ENCODE measurements at regions not wholly inside any gene's neighbourhood (a gene's known extent, or its start where the extent isn't known, plus 50 kb on each side); places are given as distances from the start of the nearest gene placed in this dataset. TPM values are rescaled to one million over a fixed set of nuclear protein-coding genes. Genes with fewer than 3 reads are reported as not detected.

GRCh38 chr5:143454936-143455516, 51.5 kb upstream of the NR3C1 start:
- TF ChIP-seq EZH2 (IDR thresholded peaks at IDR 0.05; ENCODE audit: borderline replicate concordance) (no peak), CTCF (IDR thresholded peaks at IDR 0.05; ENCODE audit: poor library complexity) (no peak), EZH2phosphoT487 (IDR thresholded peaks at IDR 0.05; ENCODE audit: low read depth, severe bottlenecking, unreplicated experiment) (no peak)
- DNase-seq (ENCODE audit: low spot score): no peak
- WGBS (ENCODE audit: low lambda C conversion rate, missing lambda C conversion rate): 85% methylated on average over 6 of the region's 6 CpGs

GRCh38 chr5:143453720-143454119, 50.2 kb upstream of the NR3C1 start:
- Histone ChIP-seq H3K27me3 (no peaks in the 10 kb centered on the region), H3K9me3 (ENCODE audit: low read depth) (no peaks in the 10 kb centered on the region), H3K9me2 (replicated peaks; ENCODE audit: insufficient read depth) (no peaks in the 10 kb centered on the region), H3K4me2 (no peak overlapping the region), H3K36me3 (replicated peaks; ENCODE audit: insufficient read depth, low read depth) (no peaks in the 10 kb centered on the region), H3K4me3 (no peak overlapping the region), H4K20me1 (ENCODE audit: insufficient read depth, poor library complexity, severe bottlenecking) (no peaks in the 10 kb centered on the region), H3K27ac (no peak overlapping the region), H3K4me1 (ENCODE audit: insufficient read depth) (no peaks in the 10 kb centered on the region), H2AFZ (no peak overlapping the region), H3K79me2 (no peaks in the 10 kb centered on the region)
- 85% methylated on average over 2 of the region's 2 CpGs for WGBS (ENCODE audit: low lambda C conversion rate, missing lambda C conversion rate)
- no peak for DNase-seq (ENCODE audit: low spot score)
- TF ChIP-seq CTCF (IDR thresholded peaks at IDR 0.05; ENCODE audit: poor library complexity): no peak
- no peak for TF ChIP-seq EZH2 (IDR thresholded peaks at IDR 0.05; ENCODE audit: borderline replicate concordance)
- no peak for TF ChIP-seq EZH2phosphoT487 (IDR thresholded peaks at IDR 0.05; ENCODE audit: low read depth, severe bottlenecking, unreplicated experiment)

More at GRCh38 chr5:143454936-143455516, 51.5 kb upstream of the NR3C1 start:
- no peaks in the 10 kb centered on the region for H3K9me3 ChIP-seq (ENCODE audit: low read depth)
- H3K4me2 ChIP-seq: no peak overlapping the region
- H2AFZ ChIP-seq: no peak overlapping the region
- H3K36me3 ChIP-seq (replicated peaks; ENCODE audit: insufficient read depth, low read depth): no peaks in the 10 kb centered on the region
- no peaks in the 10 kb centered on the region for H3K27me3 ChIP-seq
- H4K20me1 ChIP-seq (ENCODE audit: insufficient read depth, poor library complexity, severe bottlenecking): no peaks in the 10 kb centered on the region
- no peaks in the 10 kb centered on the region for H3K4me1 ChIP-seq (ENCODE audit: insufficient read depth)
- H3K4me3 ChIP-seq: no peak overlapping the region
- H3K9me2 ChIP-seq (replicated peaks; ENCODE audit: insufficient read depth): no peaks in the 10 kb centered on the region
- no peak overlapping the region for H3K27ac ChIP-seq
- H3K79me2 ChIP-seq: no peaks in the 10 kb centered on the region

Small RNA genes in the stretch of these regions (microRNA-seq; reads per million reads assigned to microRNA genes)
- not detected for gene MIR5197

Small RNA genes in the stretch of these regions (small RNA-seq; reads per million reads assigned to genes)
- gene MIR5197 (not detected), gene RNU7-156P (not detected)

Data from hepatocyte (in vitro differentiated cells).